ENCODE measurements at regions not wholly inside any gene's neighbourhood (a gene's known extent, or its start where the extent isn't known, plus 50 kb on each side); places are given as distances from the start of the nearest gene placed in this dataset.

DNA sequence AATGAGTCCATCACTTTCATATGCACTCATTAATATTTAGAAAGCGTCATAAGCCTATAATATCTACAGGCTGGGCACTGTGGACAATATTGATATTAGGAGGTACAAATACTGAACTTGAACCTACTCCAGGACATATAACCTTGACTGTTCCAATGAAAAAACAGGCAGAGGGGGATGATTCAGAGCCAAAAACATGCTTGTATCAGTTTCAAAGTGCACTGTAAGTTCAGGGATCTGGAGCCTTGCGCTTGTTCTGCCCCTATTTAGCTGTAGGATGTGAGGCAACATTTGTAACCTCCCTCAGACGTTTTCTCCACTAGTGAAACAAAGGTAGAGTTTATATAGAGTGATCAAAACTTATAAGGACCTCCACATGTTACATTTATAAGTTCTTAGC is 246.1 kb upstream of the GYPC start:
- WGBS, 2 donors = 73 to 74% methylated on average over 3 of the region's 3 CpGs
- TF ChIP-seq POLR2A (IDR thresholded peaks at IDR 0.05) = no peak
- TF ChIP-seq, protein P1, sequence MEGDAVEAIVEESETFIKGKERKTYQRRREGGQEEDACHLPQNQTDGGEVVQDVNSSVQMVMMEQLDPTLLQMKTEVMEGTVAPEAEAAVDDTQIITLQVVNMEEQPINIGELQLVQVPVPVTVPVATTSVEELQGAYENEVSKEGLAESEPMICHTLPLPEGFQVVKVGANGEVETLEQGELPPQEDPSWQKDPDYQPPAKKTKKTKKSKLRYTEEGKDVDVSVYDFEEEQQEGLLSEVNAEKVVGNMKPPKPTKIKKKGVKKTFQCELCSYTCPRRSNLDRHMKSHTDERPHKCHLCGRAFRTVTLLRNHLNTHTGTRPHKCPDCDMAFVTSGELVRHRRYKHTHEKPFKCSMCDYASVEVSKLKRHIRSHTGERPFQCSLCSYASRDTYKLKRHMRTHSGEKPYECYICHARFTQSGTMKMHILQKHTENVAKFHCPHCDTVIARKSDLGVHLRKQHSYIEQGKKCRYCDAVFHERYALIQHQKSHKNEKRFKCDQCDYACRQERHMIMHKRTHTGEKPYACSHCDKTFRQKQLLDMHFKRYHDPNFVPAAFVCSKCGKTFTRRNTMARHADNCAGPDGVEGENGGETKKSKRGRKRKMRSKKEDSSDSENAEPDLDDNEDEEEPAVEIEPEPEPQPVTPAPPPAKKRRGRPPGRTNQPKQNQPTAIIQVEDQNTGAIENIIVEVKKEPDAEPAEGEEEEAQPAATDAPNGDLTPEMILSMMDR (IDR thresholded peaks at IDR 0.05) = no peak

DNA sequence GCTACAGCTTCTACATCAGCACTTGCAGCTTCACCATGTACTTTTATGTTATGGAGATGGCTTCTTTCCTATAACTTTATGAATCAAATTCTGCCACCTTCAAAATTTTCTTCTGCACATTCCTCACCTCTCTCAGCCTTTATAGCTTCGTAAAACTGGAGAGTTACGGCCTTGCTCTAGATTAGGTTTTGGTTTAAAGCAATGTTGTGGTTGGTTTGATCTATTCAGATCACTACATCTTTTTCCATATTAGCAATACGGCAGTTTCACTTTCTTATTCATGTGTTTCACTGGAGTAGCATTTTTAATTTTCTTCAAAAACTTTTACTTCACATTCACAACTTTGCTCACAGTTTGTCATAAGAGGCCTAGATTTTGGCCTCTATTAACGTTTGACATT is 242.9 kb upstream of the GYPC start:
- WGBS, 2 donors = 85 to 86% methylated on average over 4 of the region's 4 CpGs
- DNase-seq = no peak
- H3K4me3 ChIP-seq (replicated peaks in 1 of 3) = no peak overlapping the region
- H3K4me1 ChIP-seq = no peaks in the 10 kb centered on the region
- intact Hi-C loops (cut with DNase I) = no loop called here
- H3K36me3 ChIP-seq = no peaks in the 10 kb centered on the region
- no peaks in the 10 kb centered on the region for H3K27me3 ChIP-seq
- TF ChIP-seq, protein P1 (IDR thresholded peaks at IDR 0.05) = no peak
- no peak for TF ChIP-seq POLR2A (IDR thresholded peaks at IDR 0.05)
- H3K27ac ChIP-seq = no peak overlapping the region
- H3K9me3 ChIP-seq = no peaks in the 10 kb centered on the region

More for the DNA sequence above, 246.1 kb upstream of the GYPC start:
- Histone ChIP-seq H3K27ac (no peak overlapping the region), H3K9me3 (no peaks in the 10 kb centered on the region), H3K4me3 (replicated peaks in 1 of 3) (no peak overlapping the region), H3K27me3 (no peaks in the 10 kb centered on the region), H3K36me3 (no peaks in the 10 kb centered on the region), H3K4me1 (no peaks in the 10 kb centered on the region)
- DNase-seq = no peak
- intact Hi-C loops (cut with DNase I) = no loop called here

DNA sequence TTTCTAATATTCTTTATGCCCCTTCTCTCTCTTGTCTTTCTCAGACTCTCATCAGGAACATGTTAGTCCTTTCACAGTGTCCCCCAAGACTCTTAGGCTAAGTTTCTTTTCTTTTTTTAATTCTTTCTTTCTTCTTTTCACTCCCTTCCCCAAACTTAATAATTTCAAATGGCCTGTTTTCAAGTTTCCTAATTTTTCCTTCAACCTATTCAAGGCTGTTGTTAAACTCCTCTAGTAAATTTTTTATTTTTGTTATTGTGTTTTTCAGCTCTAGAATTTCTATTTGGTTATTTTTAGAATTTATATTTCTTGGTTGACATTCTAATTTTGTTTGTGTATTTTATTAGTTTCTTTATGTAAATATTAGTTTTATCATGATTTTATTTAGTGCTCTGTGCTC is 236.6 kb upstream of the GYPC start:
- no peaks in the 10 kb centered on the region for H3K36me3 ChIP-seq
- no peak overlapping the region for H3K4me3 ChIP-seq (replicated peaks in 1 of 3)
- H3K9me3 ChIP-seq = no peaks in the 10 kb centered on the region
- H3K27me3 ChIP-seq = no peaks in the 10 kb centered on the region
- H3K4me1 ChIP-seq = no peaks in the 10 kb centered on the region
- intact Hi-C loops (cut with DNase I) = no loop called here
- H3K27ac ChIP-seq = no peak overlapping the region
- no peak for TF ChIP-seq POLR2A (IDR thresholded peaks at IDR 0.05)
- TF ChIP-seq, protein P1 (IDR thresholded peaks at IDR 0.05) = no peak
- no peak for DNase-seq

DNA sequence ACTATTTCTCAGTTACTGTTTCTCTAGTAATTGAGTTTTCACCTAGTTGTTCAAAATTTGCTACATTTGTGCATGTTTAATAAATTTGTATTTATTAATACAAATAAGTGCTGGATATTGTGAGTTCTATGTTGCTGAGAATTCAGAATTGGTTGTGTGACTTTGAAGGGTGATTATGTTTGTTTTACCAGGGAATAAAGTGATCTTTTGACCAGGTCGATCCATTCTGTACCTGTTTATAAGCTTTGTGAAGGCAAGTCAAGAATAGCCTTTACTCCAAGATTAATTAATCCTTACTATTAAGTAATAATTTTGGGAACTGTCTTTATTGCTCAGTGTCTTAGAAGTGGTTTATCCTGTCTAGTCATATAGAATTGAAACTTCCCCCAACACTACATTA is 230.0 kb upstream of the GYPC start:
- Histone ChIP-seq H3K4me1 (no peaks in the 10 kb centered on the region), H3K27me3 (no peaks in the 10 kb centered on the region), H3K36me3 (no peaks in the 10 kb centered on the region), H3K4me3 (replicated peaks in 1 of 3) (no peak overlapping the region), H3K9me3 (no peaks in the 10 kb centered on the region), H3K27ac (no peak overlapping the region)
- no peak for DNase-seq
- TF ChIP-seq, protein P1 (IDR thresholded peaks at IDR 0.05) = no peak
- TF ChIP-seq POLR2A (IDR thresholded peaks at IDR 0.05) = no peak
- intact Hi-C loops (cut with DNase I) = no loop called here
- 90 to 95% methylated on average over 1 of the region's 1 CpG for WGBS, 2 donors

DNA sequence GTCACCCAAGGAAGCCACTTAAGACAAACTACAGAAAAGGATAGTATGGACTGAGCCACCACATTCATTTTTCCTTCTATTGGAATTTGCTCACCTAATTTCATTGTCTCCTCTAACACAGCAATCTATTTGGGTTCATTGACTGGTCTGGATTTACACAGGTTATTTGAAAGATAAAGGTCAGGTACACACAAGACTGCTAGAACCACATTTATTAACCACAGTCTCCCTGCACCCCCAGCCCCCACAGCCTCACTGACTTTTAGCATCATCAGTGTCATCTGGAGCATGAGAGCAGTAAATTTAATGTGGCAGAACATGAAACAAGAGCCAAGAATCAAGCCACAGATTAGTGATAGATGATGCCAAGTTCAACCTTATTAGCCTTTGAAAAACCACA is 226.9 kb upstream of the GYPC start:
- no peaks in the 10 kb centered on the region for H3K9me3 ChIP-seq
- H3K27ac ChIP-seq = no peak overlapping the region
- intact Hi-C loops (cut with DNase I) = no loop called here
- DNase-seq = no peak
- H3K4me1 ChIP-seq = no peaks in the 10 kb centered on the region
- H3K36me3 ChIP-seq = no peaks in the 10 kb centered on the region
- H3K27me3 ChIP-seq = no peaks in the 10 kb centered on the region
- H3K4me3 ChIP-seq (replicated peaks in 1 of 3) = no peak overlapping the region
- TF ChIP-seq, protein P1 (IDR thresholded peaks at IDR 0.05) = no peak
- TF ChIP-seq POLR2A (IDR thresholded peaks at IDR 0.05) = no peak
